Astrocyte of the spinal cord (primary cell): ENCODE measurements at regions not wholly inside any gene's neighbourhood (a gene's known extent, or its start where the extent isn't known, plus 50 kb on each side); places are given as distances from the start of the nearest gene placed in this dataset.
A peak's percentile ranks its signal among the peaks of the same experiment; 100 is the strongest.

ENCODE experiments used
- DNase-seq: peaks from one replicate; pipeline ENCODE4 v3.0.0; 2011; ENCODE audit warnings: low read depth, low spot score
- H3K4me3 ChIP-seq: 2 replicates; pipeline ENCODE4 v1.5.1; 2011; ENCODE audit warnings: low read depth, mild to moderate bottlenecking, low read length, moderate library complexity
- in situ Hi-C: cut with HindIII; loops from 2 replicates; pipeline ENCODE4 v1.10.0; 2017; ENCODE audit warnings: low sequenced_read_pairs
- TF ChIP-seq, protein P1 (sequence below): IDR thresholded peaks from 2 replicates; pipeline ENCODE4 v1.5.1; 2012; ENCODE audit warnings: low read depth, mild to moderate bottlenecking, low read length, inconsistent platforms

DNA sequence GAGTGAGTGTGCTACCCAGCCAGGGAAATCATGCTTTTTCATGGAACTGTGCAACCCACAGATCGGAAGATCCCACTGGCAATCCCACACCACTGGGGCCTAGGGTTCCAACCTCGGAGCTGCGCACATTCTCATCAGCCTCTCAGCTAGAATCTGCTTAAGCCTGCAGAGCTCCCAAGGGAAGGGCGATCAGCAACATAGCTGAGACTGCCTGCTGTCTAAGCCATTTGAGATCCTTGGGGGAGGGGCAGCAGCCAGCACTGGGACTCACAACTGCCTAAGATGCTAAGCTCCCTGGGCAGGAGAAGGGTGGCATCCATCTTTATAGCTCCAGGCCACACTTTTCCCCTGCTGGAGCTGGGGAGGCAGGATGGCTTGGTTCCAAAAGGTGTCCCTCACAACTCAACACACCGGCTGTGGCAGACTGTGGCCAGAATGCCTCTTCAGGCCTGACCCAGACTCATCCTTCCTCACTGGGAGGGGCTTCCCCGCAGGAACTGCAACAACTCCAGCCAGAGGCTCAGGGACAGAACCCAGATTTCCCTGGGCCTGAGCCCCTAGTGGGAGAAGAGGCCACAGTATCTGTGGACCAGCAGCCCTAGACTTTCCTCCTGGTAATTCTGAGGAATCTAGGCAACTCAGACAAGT is 1133.3 kb upstream of the PIK3C3 start:
- H3K4me3 ChIP-seq: no peak overlapping the region
- TF ChIP-seq, protein P1, sequence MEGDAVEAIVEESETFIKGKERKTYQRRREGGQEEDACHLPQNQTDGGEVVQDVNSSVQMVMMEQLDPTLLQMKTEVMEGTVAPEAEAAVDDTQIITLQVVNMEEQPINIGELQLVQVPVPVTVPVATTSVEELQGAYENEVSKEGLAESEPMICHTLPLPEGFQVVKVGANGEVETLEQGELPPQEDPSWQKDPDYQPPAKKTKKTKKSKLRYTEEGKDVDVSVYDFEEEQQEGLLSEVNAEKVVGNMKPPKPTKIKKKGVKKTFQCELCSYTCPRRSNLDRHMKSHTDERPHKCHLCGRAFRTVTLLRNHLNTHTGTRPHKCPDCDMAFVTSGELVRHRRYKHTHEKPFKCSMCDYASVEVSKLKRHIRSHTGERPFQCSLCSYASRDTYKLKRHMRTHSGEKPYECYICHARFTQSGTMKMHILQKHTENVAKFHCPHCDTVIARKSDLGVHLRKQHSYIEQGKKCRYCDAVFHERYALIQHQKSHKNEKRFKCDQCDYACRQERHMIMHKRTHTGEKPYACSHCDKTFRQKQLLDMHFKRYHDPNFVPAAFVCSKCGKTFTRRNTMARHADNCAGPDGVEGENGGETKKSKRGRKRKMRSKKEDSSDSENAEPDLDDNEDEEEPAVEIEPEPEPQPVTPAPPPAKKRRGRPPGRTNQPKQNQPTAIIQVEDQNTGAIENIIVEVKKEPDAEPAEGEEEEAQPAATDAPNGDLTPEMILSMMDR: no peak
- in situ Hi-C loops: no loop called here
- DNase-seq: no peak

DNA sequence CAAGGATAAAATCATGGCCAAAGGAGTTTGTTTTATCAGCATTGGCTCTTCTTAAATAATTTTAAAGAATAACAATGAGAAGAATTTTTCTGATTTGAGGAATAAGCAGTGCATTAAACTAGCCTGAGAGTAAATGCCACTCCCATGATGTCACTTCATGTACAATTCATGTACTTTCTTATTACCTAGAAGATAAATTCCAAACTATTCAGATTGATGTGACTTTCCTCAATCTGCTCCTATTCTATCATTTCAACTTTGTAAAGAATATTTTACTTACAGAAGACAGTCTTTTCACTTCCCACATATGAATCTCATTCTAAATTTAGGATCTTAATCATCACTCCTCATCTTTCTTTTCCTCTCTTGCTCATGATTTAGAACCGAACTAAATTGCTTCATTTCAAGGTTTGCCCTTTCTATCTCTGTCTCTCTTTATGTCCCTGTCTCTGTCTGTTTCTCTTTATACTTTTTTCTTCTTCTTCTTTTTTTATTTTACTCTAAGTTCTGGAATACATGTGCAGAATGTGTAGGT is 1142.0 kb upstream of the PIK3C3 start:
- no peak for DNase-seq
- TF ChIP-seq, protein P1: no peak
- in situ Hi-C loops: no loop called here
- no peak overlapping the region for H3K4me3 ChIP-seq

DNA sequence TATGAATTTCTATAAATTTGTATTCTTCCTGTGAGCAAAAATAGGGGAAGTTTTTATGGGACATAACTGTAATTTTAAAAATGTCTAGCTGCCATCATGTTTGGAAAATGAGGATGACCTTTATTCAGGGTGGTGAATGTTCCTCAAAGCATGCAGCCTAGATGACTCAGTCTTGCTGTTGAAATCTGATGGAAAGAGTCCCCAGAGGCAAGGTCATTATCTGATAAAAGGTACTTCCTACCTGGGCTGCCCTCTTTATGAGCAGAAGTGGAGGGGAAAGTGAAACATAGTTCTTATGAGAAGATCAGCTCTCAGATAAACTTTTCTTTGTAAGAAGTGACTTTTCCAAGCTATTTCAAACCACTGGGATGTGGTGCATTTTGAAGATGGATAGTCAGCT is 1144.7 kb upstream of the PIK3C3 start:
- DNase-seq: peak; percentile 6
- H3K4me3 ChIP-seq: no peak overlapping the region
- TF ChIP-seq, protein P1: no peak
- in situ Hi-C loops: no loop called here

DNA sequence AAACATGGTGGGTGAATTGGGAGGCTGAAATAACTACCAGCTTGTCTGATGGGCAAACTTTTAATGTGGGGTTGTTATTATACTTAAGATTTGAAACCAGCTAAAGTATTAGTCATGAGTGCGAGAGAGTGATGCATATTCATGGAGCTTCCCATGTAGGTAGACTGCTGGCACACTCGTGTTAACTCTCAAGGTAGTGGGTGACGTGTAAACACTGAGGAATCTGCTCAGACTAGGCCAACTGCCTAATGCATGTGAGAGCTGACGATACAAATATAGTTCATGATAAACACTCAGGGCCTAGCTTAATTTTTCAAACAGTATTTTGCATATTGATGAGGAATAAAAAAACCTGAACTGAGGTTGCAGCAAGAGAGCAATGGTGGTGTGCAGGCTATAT is 1165.7 kb upstream of the PIK3C3 start:
- TF ChIP-seq, protein P1: no peak
- in situ Hi-C loops: no loop called here
- DNase-seq: no peak
- H3K4me3 ChIP-seq: no peak overlapping the region

DNA sequence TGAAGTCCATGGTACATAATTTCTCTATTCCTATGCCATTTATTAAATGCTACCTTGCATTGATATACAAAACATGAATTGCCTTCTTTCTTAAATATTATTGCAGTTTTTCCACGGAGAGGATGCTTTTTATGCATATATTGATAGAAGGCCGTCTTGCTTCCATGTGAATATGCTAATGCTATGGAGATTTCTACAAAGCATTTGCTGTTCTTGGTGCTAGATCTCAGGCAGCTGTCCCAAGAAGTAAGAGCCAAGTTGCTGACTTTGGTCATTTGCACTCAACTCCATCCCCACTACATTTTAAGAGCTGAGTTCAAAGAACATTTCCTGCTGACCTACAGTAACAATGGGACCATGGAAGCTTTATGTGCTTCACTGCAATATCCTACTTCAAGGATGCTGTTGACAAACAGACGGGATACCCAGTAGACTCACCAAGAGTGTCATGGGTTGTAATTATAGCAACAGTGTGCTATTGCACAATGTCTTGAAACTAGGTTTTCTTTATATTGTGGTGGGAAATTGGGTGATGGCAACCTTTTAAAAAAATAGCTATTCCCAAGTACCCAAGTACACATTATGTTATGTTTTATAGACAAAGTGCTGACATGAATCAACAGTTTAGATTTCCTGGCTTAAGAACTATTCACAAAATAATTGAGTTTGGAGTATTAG is 1172.4 kb upstream of the PIK3C3 start:
- in situ Hi-C loops: no loop called here
- no peak for DNase-seq
- TF ChIP-seq, protein P1: no peak
- no peak overlapping the region for H3K4me3 ChIP-seq

DNA sequence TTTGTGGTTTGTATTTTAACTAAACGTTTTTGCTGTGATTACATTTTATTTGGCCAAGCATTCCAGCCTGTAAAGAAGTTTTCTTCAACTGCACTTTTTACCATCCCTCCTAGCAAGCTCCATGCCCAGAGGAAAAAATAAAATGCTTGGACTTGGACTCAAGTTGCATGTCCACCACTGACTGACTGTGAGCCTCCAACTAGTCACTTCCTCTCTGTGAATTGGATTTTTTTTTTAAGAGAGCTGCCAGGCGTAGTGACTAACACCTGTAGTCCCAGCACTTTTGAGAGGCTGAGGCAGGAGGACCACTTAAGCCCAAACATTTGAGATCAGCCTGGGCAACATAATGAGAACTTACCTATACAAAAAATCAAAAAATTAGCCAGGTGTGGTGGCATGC is 1185.2 kb upstream of the PIK3C3 start:
- TF ChIP-seq, protein P1: no peak
- no peak for DNase-seq
- H3K4me3 ChIP-seq: no peak overlapping the region
- in situ Hi-C loops: no loop called here
